Suprapubic skin (tissue), 4 donors: ENCODE measurements at regions not wholly inside any gene's neighbourhood (a gene's known extent, or its start where the extent isn't known, plus 50 kb on each side); places are given as distances from the start of the nearest gene placed in this dataset.

Experiments used
- DNase-seq, 2 donors: peaks; one replicate each; pipeline ENCODE4 v3.0.0-alpha.2; 2019; ENCODE audit warnings: low spot score in 2 of 2
- H3K27ac ChIP-seq: fragments of 200-600 bp; sonication (generic); one replicate; pipeline ENCODE4 v1.5.1; 2019
- H3K27me3 ChIP-seq: fragments of 200-600 bp; sonication (generic); one replicate; pipeline ENCODE4 v1.5.1; 2019
- H3K36me3 ChIP-seq: fragments of 200-600 bp; sonication (generic); one replicate; pipeline ENCODE4 v1.5.1; 2019
- H3K4me1 ChIP-seq: fragments of 200-600 bp; sonication (generic); one replicate; pipeline ENCODE4 v1.5.1; 2019
- H3K4me3 ChIP-seq: fragments of 200-600 bp; sonication (generic); one replicate; pipeline ENCODE4 v1.5.1; 2019; ENCODE audit warnings: mild to moderate bottlenecking
- H3K9me3 ChIP-seq: fragments of 200-600 bp; sonication (generic); one replicate; pipeline ENCODE4 v1.5.1; 2019
- CTCF ChIP-seq, 2 donors: fragments of 200-600 bp in 1 of 2; fragments of 450-650 bp in 1 of 2; sonication (generic) in 1 of 2; IDR thresholded peaks; one replicate each; pipeline ENCODE4 v1.5.1; 2016 to 2019; ENCODE audit warnings: antibody characterized with exemption in 2 of 2, mild to moderate bottlenecking in 1 of 2, moderate library complexity in 1 of 2
- EP300 ChIP-seq: sonication (generic); formaldehyde crosslinking; IDR thresholded peaks from one replicate; pipeline ENCODE4 v1.6.1; 2017; ENCODE audit warnings: antibody characterized with exemption
- POLR2A ChIP-seq, 2 donors: fragments of 450-650 bp; IDR thresholded peaks; one replicate each; pipeline ENCODE4 v1.6.1; 2017; ENCODE audit warnings: antibody characterized with exemption in 2 of 2, mild to moderate bottlenecking in 2 of 2, moderate library complexity in 2 of 2
- POLR2AphosphoS5 ChIP-seq, 3 donors: sonication (generic); formaldehyde crosslinking; IDR thresholded peaks; one replicate each; pipeline ENCODE4 v1.6.1; 2017; ENCODE audit warnings: antibody characterized with exemption in 3 of 3
- WGBS: methylation state at CpG from one replicate; pipeline ENCODE4 v1.1.5; 2018; 5-methylcytosine and 5-hydroxymethylcytosine counted together

GRCh38 chr7:54090652-54091213, 451.4 kb upstream of the VSTM2A start:
- DNase-seq: no peak
- Histone ChIP-seq H3K4me3 (no peak overlapping the region), H3K27ac (no peak overlapping the region), H3K9me3 (no peaks in the 10 kb centered on the region), H3K4me1 (no peaks in the 10 kb centered on the region), H3K27me3 (no peaks in the 10 kb centered on the region), H3K36me3 (no peaks in the 10 kb centered on the region)
- WGBS: 65% methylated on average over 4 of the region's 4 CpGs
- TF ChIP-seq EP300 (no peak), CTCF (IDR thresholded peaks at IDR 0.05) (no peak), POLR2AphosphoS5 (IDR thresholded peaks at IDR 0.05) (no peak), POLR2A (IDR thresholded peaks at IDR 0.05) (no peak)

- TF ChIP-seq EP300 (no peak), CTCF (IDR thresholded peaks at IDR 0.05) (no peak), POLR2A (IDR thresholded peaks at IDR 0.05) (no peak), POLR2AphosphoS5 (IDR thresholded peaks at IDR 0.05) (no peak)
- H3K4me3 ChIP-seq: no peak overlapping the region
- no peaks in the 10 kb centered on the region for H3K36me3 ChIP-seq
- H3K27me3 ChIP-seq: no peaks in the 10 kb centered on the region
- no peaks in the 10 kb centered on the region for H3K4me1 ChIP-seq
- no peak for DNase-seq
- H3K27ac ChIP-seq: no peak overlapping the region
- 84% methylated on average over 6 of the region's 6 CpGs for WGBS
- H3K9me3 ChIP-seq: no peaks in the 10 kb centered on the region
These were observed 450.9 kb upstream of the VSTM2A start for GRCh38 chr7:54091322-54091721.

- Histone ChIP-seq H3K4me3 (no peak overlapping the region), H3K4me1 (no peaks in the 10 kb centered on the region), H3K9me3 (peaks cover 7% of the 10 kb centered on the region), H3K27ac (no peak overlapping the region), H3K27me3 (no peaks in the 10 kb centered on the region), H3K36me3 (no peaks in the 10 kb centered on the region)
- no peak for DNase-seq
- TF ChIP-seq EP300 (no peak), CTCF (IDR thresholded peaks at IDR 0.05) (no peak)
- 69% methylated on average over 1 of the region's 1 CpG for WGBS
These were observed 444.3 kb upstream of the VSTM2A start for GRCh38 chr7:54097886-54098285.

- Histone ChIP-seq H3K4me1 (no peaks in the 10 kb centered on the region), H3K27ac (no peak overlapping the region), H3K9me3 (no peaks in the 10 kb centered on the region), H3K4me3 (no peak overlapping the region), H3K27me3 (no peaks in the 10 kb centered on the region), H3K36me3 (no peaks in the 10 kb centered on the region)
- TF ChIP-seq POLR2AphosphoS5 (IDR thresholded peaks at IDR 0.05) (no peak), POLR2A (IDR thresholded peaks at IDR 0.05) (no peak), CTCF (IDR thresholded peaks at IDR 0.05) (no peak), EP300 (no peak)
- no peak for DNase-seq
- 24% methylated on average over 4 of the region's 4 CpGs for WGBS
These were observed 432.7 kb upstream of the VSTM2A start for GRCh38 chr7:54109501-54109900.

GRCh38 chr7:54111814-54112511, 430.2 kb upstream of the VSTM2A start:
- Histone ChIP-seq H3K4me3 (no peak overlapping the region), H3K27me3 (no peaks in the 10 kb centered on the region), H3K36me3 (no peaks in the 10 kb centered on the region), H3K27ac (no peak overlapping the region), H3K4me1 (no peaks in the 10 kb centered on the region), H3K9me3 (no peaks in the 10 kb centered on the region)
- no peak for TF ChIP-seq CTCF (IDR thresholded peaks at IDR 0.05)
- no peak for TF ChIP-seq EP300
- no peak for TF ChIP-seq POLR2A (IDR thresholded peaks at IDR 0.05)
- no peak for TF ChIP-seq POLR2AphosphoS5 (IDR thresholded peaks at IDR 0.05)
- WGBS: 60% methylated on average over 6 of the region's 6 CpGs
- DNase-seq: no peak
